ENCODE measurements at regions not wholly inside any gene's neighbourhood (a gene's known extent, or its start where the extent isn't known, plus 50 kb on each side); places are given as distances from the start of the nearest gene placed in this dataset.

DNA sequence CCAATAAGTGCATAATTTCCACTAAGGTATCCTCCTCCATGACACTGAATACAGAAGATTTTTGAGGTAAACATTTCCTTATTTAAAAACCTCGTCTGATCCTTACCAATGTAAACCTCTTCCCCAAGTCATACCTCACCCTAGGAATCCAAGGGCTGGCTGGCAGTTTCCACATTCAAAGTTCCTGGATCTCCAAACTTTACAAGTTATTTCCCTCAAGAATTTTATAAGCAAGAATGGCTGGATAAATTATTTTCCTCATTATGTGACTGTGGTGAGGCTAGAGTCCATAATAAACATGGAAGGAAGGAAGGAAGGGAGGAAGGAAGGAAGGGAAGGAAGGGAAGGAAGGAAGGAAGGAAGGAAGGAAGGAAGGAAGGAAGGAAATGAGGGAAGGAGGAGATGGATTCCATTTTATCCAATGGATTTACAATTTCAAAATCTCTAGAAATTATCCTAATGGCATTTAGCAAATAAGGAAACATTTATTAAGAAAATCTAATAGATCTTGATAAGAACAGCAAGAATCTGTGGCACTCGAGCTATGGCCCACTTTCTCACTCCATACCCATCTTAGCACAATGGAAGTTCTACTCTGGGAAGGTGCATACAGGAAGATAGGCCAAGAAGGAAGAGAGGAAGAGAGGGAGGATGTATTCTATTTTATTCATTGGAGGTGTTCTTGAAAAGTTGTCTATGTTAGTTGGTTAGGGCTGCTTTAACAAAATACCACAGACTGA, 477.8 kb upstream of the TMPO start:
- TF ChIP-seq POLR2A (IDR thresholded peaks at IDR 0.05), result no peak
- TF ChIP-seq, protein P1, sequence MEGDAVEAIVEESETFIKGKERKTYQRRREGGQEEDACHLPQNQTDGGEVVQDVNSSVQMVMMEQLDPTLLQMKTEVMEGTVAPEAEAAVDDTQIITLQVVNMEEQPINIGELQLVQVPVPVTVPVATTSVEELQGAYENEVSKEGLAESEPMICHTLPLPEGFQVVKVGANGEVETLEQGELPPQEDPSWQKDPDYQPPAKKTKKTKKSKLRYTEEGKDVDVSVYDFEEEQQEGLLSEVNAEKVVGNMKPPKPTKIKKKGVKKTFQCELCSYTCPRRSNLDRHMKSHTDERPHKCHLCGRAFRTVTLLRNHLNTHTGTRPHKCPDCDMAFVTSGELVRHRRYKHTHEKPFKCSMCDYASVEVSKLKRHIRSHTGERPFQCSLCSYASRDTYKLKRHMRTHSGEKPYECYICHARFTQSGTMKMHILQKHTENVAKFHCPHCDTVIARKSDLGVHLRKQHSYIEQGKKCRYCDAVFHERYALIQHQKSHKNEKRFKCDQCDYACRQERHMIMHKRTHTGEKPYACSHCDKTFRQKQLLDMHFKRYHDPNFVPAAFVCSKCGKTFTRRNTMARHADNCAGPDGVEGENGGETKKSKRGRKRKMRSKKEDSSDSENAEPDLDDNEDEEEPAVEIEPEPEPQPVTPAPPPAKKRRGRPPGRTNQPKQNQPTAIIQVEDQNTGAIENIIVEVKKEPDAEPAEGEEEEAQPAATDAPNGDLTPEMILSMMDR (IDR thresholded peaks at IDR 0.05 in 4 of 5, conservative IDR thresholded peaks at IDR 0.05 in 1 of 5), result no peak
